SK-N-SH treated with all-trans-retinoic acid at 6 μM for 48 hours (cell line): ENCODE measurements at regions not wholly inside any gene's neighbourhood (a gene's known extent, or its start where the extent isn't known, plus 50 kb on each side); places are given as distances from the start of the nearest gene placed in this dataset.
A peak's percentile ranks its signal among the peaks of the same experiment; 100 is the strongest.
"Not testable (repeated sequence)": the region's sequence is repeated elsewhere in the genome, so short reads cannot be mapped to it uniquely, and the experiment has no call there.

Source experiments
- ATAC-seq: fragments of 200-7000 bp; cut with Tn5 transposase; 3 replicates; pipeline ENCODE4 v1.9.1; 2020; ENCODE audit warnings: mild to moderate bottlenecking, moderate library complexity
- ARNTL ChIP-seq: fragments of 450-650 bp; formaldehyde crosslinking; IDR thresholded peaks from 2 replicates; pipeline ENCODE4 v1.5.0; 2020; ENCODE audit warnings: low read depth, mild to moderate bottlenecking, moderate library complexity, borderline replicate concordance
- ISL1 ChIP-seq: fragments of 250-450 bp; sonication (Bioruptor Pico); IDR thresholded peaks from 2 replicates; pipeline ENCODE4 v2.1.2; 2022; ENCODE audit warnings: mild to moderate bottlenecking, moderate library complexity
- PPARA ChIP-seq: fragments of 250-450 bp; sonication (Bioruptor Pico); IDR thresholded peaks from 2 replicates; pipeline ENCODE4 v1.5.0; 2020; ENCODE audit warnings: mild to moderate bottlenecking, borderline replicate concordance
- TCF4 ChIP-seq: fragments of 250-450 bp; sonication (Bioruptor Pico); IDR thresholded peaks from 2 replicates; pipeline ENCODE4 v1.8.0; 2021; ENCODE audit warnings: mild to moderate bottlenecking, moderate library complexity, borderline replicate concordance
- ZNF8 ChIP-seq: fragments of 450-650 bp; formaldehyde crosslinking; IDR thresholded peaks from 2 replicates; pipeline ENCODE4 v1.5.0; 2020; ENCODE audit warnings: mild to moderate bottlenecking, moderate library complexity
- TF ChIP-seq, protein P1 (sequence below): fragments of 250-450 bp; sonication (Bioruptor Pico); IDR thresholded peaks from 2 replicates; pipeline ENCODE4 v1.8.0; 2021; ENCODE audit warnings: low read depth, mild to moderate bottlenecking, moderate library complexity, borderline replicate concordance
- TF ChIP-seq, protein P2 (sequence below): fragments of 250-450 bp; sonication (Bioruptor Pico); IDR thresholded peaks from 2 replicates; pipeline ENCODE4 v1.8.0; 2020; ENCODE audit warnings: mild to moderate bottlenecking, moderate library complexity, borderline replicate concordance

GRCh38 chr21:33968080-33968994, 52.7 kb upstream of the ATP5PO start (continued):
- TF ChIP-seq, protein P1, sequence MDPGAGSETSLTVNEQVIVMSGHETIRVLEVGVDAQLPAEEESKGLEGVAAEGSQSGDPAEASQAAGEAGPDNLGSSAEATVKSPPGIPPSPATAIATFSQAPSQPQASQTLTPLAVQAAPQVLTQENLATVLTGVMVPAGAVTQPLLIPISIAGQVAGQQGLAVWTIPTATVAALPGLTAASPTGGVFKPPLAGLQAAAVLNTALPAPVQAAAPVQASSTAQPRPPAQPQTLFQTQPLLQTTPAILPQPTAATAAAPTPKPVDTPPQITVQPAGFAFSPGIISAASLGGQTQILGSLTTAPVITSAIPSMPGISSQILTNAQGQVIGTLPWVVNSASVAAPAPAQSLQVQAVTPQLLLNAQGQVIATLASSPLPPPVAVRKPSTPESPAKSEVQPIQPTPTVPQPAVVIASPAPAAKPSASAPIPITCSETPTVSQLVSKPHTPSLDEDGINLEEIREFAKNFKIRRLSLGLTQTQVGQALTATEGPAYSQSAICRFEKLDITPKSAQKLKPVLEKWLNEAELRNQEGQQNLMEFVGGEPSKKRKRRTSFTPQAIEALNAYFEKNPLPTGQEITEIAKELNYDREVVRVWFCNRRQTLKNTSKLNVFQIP (CRISPR knock-in tag): no peak

DNA sequence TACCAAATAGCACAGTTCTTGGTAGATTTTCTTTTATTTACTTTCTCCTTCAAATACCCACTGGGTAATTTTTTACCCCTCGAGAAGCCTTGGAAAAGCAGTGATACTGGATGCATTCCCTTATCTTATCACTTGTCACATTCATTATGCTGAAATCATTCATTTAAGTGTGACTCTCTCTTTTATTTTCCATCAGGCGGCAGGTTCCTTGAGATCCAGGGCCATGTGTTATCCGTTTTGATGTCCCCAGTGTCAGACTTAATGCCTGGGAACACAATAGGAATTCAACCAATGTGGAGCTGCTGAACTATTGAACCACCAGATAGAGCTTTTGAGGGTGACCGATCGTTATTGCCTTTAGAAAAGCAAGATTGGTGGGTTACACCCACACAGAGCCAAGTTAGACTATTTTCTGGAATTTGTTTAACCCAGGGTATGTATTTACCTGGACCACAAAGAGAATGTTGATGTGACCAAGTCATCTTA, 51.5 kb upstream of the ATP5PO start:
- 0 out of 2 replicates have a peak, but pooled peaks have one; percentile 5 for TF ChIP-seq ISL1 (CRISPR knock-in tag)
- TF ChIP-seq, protein P2, sequence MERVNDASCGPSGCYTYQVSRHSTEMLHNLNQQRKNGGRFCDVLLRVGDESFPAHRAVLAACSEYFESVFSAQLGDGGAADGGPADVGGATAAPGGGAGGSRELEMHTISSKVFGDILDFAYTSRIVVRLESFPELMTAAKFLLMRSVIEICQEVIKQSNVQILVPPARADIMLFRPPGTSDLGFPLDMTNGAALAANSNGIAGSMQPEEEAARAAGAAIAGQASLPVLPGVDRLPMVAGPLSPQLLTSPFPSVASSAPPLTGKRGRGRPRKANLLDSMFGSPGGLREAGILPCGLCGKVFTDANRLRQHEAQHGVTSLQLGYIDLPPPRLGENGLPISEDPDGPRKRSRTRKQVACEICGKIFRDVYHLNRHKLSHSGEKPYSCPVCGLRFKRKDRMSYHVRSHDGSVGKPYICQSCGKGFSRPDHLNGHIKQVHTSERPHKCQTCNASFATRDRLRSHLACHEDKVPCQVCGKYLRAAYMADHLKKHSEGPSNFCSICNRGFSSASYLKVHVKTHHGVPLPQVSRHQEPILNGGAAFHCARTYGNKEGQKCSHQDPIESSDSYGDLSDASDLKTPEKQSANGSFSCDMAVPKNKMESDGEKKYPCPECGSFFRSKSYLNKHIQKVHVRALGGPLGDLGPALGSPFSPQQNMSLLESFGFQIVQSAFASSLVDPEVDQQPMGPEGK (CRISPR knock-in tag): no peak
- no peak for ATAC-seq

DNA sequence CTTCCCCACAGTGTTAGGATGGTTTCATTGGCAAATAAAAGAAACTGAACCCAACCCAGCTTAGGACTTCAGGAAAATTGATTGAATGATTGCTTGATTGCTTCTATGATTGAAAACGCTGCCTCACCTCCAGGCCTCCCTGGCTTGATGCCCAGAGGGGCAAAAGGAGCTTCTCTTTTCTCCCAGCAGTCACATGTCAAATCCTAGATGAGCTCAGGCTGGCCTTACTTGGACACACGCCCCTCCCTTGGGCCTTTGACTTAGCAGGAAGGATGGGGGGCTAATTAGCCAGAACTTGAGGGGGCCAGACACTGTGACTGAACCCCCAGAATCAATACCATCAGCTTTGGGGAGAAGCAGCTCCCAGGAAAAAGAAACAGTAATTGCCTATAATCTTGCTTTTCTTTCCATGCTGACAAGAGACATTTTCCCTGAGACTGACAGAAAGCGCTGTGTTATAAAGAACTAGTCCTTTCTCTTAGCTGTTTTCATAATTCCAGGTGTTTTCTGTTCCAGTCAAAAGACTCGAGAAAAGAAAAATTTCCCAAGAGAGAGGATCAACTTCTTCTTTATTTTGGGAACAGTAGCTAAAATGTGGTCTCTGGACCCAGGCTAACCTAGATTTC, 50.8 kb upstream of the ATP5PO start:
- no peak for ATAC-seq
- no peak for TF ChIP-seq TCF4
- TF ChIP-seq PPARA (CRISPR knock-in tag): no peak
- TF ChIP-seq, protein P2 (CRISPR knock-in tag): no peak
- TF ChIP-seq ZNF8: no peak
- TF ChIP-seq ARNTL (CRISPR knock-in tag): no peak

DNA sequence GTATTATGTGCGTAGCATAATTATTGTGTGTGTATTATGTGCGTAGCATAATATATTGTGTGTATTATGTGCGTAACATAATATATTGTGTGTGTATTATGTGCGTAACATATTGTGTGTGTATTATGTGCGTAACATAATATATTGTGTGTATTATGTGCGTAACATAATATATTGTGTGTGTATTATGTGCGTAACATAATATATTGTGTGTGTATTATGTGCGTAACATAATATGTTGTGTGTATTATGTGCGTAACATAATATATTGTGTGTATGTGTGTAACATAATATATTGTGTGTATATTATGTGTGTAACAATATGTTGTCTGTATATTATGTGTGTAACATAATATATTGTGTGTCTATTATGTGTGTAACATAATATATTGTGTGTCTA, 50.1 kb upstream of the ATP5PO start:
- ATAC-seq: not testable (repeated sequence)
